Left lung (tissue), 4 donors: ENCODE measurements at regions not wholly inside any gene's neighbourhood (a gene's known extent, or its start where the extent isn't known, plus 50 kb on each side); places are given as distances from the start of the nearest gene placed in this dataset.

Source experiments
- ATAC-seq: fragments of 200-7000 bp; cut with Tn5 transposase; one replicate; pipeline ENCODE4 v1.9.1; 2020; ENCODE audit warnings: moderate library complexity
- DNase-seq, 4 donors: peaks; one replicate each; pipeline ENCODE4 v3.0.0-alpha.2; 2013 to 2020
- H3K27ac ChIP-seq, 2 donors: fragments of 200-600 bp; sonication (generic) in 1 of 2; one replicate each; pipeline versions ENCODE4 v1.5.0 to v1.8.0; 2020 to 2021
- H3K27me3 ChIP-seq, 2 donors: fragments of 200-600 bp; sonication (generic) in 1 of 2; one replicate each; pipeline versions ENCODE4 v1.5.0 to v1.8.0; 2020 to 2021
- H3K36me3 ChIP-seq, 2 donors: fragments of 200-600 bp; sonication (generic) in 1 of 2; one replicate each; pipeline versions ENCODE4 v1.5.0 to v1.8.0; 2020 to 2021
- H3K4me1 ChIP-seq, 2 donors: fragments of 200-600 bp; one replicate each; pipeline ENCODE4 v1.8.0; 2021
- H3K4me3 ChIP-seq, 2 donors: fragments of 200-600 bp; sonication (generic) in 1 of 2; one replicate each; pipeline versions ENCODE4 v1.5.0 to v1.8.0; 2020 to 2021; ENCODE audit warnings: mild to moderate bottlenecking in 1 of 2
- H3K9me3 ChIP-seq, 2 donors: fragments of 200-600 bp; sonication (generic) in 1 of 2; one replicate each; pipeline versions ENCODE4 v1.5.0 to v1.8.0; 2020 to 2021
- intact Hi-C, 2 donors: fragments of 100-400 bp; cut with DNase I; formaldehyde crosslinking; loops; one replicate each; pipeline versions ENCODE4 v1.11.2 to v1.14.2; 2022
- TF ChIP-seq, protein P1 (sequence below), 2 donors: fragments of 200-600 bp; sonication (generic) in 1 of 2; IDR thresholded peaks; one replicate each; pipeline versions ENCODE4 v1.5.0 to v1.8.0; 2021; ENCODE audit warnings: antibody characterized with exemption in 2 of 2
- donor health status: DM: no; HTN: yes; CAD: no.
- donor health status: DM: no; HTN: no; CAD: no.

DNA sequence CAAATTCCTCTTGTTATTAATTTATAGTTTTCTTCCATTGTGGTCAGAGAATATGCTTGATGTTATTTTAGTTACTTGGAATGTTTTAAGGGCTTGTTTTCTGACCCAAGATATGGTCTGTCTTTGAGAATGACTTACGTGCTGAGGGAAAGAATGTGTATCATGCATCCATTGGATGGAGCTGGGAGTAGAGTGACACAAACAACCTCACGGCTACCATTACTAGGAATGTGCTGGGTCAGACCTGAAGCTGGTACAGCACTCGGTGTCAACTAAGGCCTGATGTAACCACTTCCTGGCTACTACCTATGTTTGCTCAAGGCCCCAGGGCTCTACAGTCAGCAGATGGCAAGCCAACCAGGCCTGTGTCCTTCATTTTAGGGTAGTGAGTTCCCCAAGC lies 257.8 kb downstream of the FAT4 start:
- H3K4me1 ChIP-seq, result no peaks in the 10 kb centered on the region
- no peak overlapping the region for H3K27ac ChIP-seq
- intact Hi-C loops, result no loop called here
- H3K27me3 ChIP-seq, result no peaks in the 10 kb centered on the region
- TF ChIP-seq, protein P1, sequence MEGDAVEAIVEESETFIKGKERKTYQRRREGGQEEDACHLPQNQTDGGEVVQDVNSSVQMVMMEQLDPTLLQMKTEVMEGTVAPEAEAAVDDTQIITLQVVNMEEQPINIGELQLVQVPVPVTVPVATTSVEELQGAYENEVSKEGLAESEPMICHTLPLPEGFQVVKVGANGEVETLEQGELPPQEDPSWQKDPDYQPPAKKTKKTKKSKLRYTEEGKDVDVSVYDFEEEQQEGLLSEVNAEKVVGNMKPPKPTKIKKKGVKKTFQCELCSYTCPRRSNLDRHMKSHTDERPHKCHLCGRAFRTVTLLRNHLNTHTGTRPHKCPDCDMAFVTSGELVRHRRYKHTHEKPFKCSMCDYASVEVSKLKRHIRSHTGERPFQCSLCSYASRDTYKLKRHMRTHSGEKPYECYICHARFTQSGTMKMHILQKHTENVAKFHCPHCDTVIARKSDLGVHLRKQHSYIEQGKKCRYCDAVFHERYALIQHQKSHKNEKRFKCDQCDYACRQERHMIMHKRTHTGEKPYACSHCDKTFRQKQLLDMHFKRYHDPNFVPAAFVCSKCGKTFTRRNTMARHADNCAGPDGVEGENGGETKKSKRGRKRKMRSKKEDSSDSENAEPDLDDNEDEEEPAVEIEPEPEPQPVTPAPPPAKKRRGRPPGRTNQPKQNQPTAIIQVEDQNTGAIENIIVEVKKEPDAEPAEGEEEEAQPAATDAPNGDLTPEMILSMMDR (IDR thresholded peaks at IDR 0.05), result no peak
- DNase-seq (no peak), ATAC-seq (no peak)
- H3K4me3 ChIP-seq, result no peak overlapping the region
- H3K36me3 ChIP-seq, result no peaks in the 10 kb centered on the region
- no peaks in the 10 kb centered on the region for H3K9me3 ChIP-seq

DNA sequence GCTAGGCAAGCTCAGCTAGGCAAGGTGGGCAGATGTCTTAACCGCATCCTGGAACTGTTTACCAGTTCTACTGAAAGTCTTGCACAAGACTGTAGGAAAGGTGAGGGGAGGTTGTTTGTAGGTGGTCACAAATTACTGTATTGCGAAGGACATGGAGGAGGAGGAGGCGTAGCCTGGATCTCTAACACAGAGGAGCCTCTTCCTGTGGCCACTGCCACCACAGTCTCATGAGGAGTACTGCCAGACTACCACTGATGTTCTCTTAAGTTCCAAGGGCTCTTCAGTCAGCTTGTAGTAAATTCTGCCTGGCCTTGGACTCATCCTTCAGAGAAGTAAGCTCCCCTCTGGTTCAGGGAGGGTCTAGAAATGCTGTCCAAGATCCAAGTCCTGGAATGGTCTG lies 258.6 kb downstream of the FAT4 start:
- intact Hi-C loops, result no loop called here
- Histone ChIP-seq H3K9me3 (no peaks in the 10 kb centered on the region), H3K27me3 (no peaks in the 10 kb centered on the region), H3K4me1 (no peaks in the 10 kb centered on the region), H3K36me3 (no peaks in the 10 kb centered on the region), H3K4me3 (no peak overlapping the region), H3K27ac (no peak overlapping the region)
- TF ChIP-seq, protein P1 (IDR thresholded peaks at IDR 0.05), result no peak
- ATAC-seq (no peak), DNase-seq (no peak)

DNA sequence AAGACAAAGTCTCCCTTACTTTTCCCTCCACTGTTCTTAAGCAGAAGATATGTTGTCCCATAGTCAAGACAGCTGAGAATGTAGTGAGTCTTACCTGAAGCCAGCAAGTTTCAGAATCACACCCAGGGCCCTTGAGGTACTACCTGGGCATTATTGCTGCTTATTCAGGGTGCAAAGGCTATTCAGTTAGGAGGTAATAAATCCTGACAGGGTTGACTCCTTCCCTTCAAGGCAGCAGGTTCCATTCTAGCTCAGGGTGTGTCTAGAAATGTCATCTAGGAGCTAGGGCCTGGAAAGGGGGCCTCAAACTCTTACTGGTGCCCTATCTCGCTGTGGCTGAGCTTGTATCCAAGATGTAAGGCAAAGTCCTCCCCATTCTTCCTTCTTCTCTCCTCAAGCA lies 259.0 kb downstream of the FAT4 start:
- Histone ChIP-seq H3K27me3 (no peaks in the 10 kb centered on the region), H3K9me3 (no peaks in the 10 kb centered on the region), H3K4me1 (no peaks in the 10 kb centered on the region), H3K36me3 (no peaks in the 10 kb centered on the region), H3K4me3 (no peak overlapping the region), H3K27ac (no peak overlapping the region)
- TF ChIP-seq, protein P1 (IDR thresholded peaks at IDR 0.05), result no peak
- intact Hi-C loops, result no loop called here
- no peak for ATAC-seq
- no peak for DNase-seq

DNA sequence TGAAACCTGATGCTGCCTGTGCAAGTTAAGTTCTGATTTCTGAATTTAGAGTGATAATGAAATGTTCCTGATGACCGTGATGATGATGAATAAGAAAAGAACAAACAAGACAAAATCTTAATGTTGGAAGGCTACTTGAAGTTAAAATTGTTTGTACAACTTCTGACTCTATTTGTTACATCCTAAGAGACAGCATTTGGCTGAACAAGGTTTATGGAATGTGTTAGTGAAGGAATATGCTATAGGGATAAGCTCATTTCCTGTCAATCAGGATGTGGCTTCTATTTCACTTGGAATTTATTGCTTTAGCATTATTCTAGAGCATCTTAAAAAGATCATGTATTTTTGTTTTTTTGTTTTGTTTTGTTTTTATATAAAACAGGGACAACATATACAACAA lies 267.5 kb downstream of the FAT4 start:
- TF ChIP-seq, protein P1 (IDR thresholded peaks at IDR 0.05), result no peak
- ATAC-seq (no peak), DNase-seq (no peak)
- H3K4me1 ChIP-seq, result no peaks in the 10 kb centered on the region
- H3K9me3 ChIP-seq, result no peaks in the 10 kb centered on the region
- no peaks in the 10 kb centered on the region for H3K27me3 ChIP-seq
- no peak overlapping the region for H3K4me3 ChIP-seq
- no peak overlapping the region for H3K27ac ChIP-seq
- H3K36me3 ChIP-seq, result no peaks in the 10 kb centered on the region
- intact Hi-C loops, result no loop called here

DNA sequence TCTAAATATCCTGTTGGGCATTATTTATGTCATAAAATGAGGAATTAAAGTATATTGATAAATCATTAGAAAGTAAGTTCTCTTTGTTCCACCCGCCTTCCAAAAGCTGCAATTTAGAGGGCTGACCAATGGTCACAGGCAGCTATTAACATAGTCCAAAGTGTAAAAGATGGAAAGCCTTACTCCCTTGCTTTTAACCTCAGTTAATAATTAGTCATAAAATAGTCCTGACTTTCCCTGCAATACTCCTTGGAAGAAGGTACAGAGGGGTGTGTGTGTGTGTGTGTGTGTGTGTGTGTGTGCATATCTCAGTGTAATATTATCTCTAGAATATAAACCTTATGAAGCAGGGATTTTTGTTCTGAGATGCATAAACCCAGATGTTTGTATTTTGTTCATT lies 275.4 kb downstream of the FAT4 start:
- TF ChIP-seq, protein P1 (IDR thresholded peaks at IDR 0.05), result no peak
- no peaks in the 10 kb centered on the region for H3K9me3 ChIP-seq
- ATAC-seq (no peak), DNase-seq (no peak)
- intact Hi-C loops, result no loop called here
- H3K4me3 ChIP-seq, result no peak overlapping the region
- H3K27me3 ChIP-seq, result no peaks in the 10 kb centered on the region
- H3K27ac ChIP-seq, result no peak overlapping the region
- H3K36me3 ChIP-seq, result no peaks in the 10 kb centered on the region
- no peaks in the 10 kb centered on the region for H3K4me1 ChIP-seq
